ENCODE measurements at regions not wholly inside any gene's neighbourhood (a gene's known extent, or its start where the extent isn't known, plus 50 kb on each side); places are given as distances from the start of the nearest gene placed in this dataset.
A peak's percentile ranks its signal among the peaks of the same experiment; 100 is the strongest.

DNA sequence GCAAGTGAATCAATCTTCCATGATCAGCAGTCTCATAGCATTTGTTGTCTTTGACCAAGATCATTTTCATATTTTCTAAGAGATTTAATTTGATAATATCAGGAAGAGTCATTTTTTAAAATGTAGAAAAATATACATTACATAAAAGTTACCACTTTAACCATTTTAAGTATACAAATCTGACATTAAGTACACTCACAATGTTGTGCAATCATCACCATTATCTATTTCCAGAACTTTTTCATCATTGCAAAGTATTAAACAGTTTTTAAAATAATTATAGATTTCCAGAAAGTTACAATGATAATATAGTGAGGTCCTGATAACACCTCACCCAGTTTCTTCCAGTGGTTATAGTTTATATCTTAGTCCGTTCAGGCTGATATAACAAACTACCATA, 222.5 kb upstream of the RHOBTB1 start:
- H3K4me1 ChIP-seq (ENCODE audit: control insufficient read depth in 2 of 2, insufficient read depth in 2 of 2, low read length in 1 of 2): no peaks in the 10 kb centered on the region
- no peaks in the 10 kb centered on the region for H3K36me3 ChIP-seq (ENCODE audit: control insufficient read depth in 2 of 2, insufficient read depth in 2 of 2, low read length in 1 of 2)
- no peaks in the 10 kb centered on the region for H3K9me3 ChIP-seq (ENCODE audit: control insufficient read depth in 2 of 2, insufficient read depth in 1 of 2, low read depth in 1 of 2, low read length in 1 of 2)
- no peak overlapping the region for H3K27ac ChIP-seq (ENCODE audit: low read depth in 2 of 2, low read length in 1 of 2)
- no peak overlapping the region for H3K4me3 ChIP-seq (ENCODE audit: low read depth in 1 of 2, low read length in 2 of 2)
- 71 to 92% methylated on average over 1 of the region's 1 CpG for WGBS, 2 donors
- no peaks in the 10 kb centered on the region for H3K27me3 ChIP-seq (ENCODE audit: control insufficient read depth in 1 of 2, insufficient read depth in 2 of 2, low read length in 2 of 2)

DNA sequence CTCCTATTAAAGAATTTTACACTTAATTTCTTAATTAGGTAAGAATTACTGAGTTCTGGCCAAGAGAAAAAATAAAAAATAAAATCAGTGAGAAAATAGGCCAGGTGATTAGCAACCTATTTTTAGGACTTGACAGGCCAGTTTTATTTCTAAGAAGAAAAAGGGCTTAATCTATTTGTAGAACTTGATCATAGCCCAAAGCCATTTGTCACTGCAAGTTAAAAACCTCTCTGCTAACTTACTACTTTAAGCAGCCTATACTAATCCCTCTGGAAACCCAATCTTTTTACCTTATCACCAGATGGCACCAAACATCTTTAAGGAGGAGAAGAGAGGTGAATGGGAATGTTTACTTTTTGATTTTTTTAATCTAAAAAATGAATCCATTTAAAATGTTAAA, 222.1 kb upstream of the RHOBTB1 start:
- Histone ChIP-seq H3K9me3 (ENCODE audit: control insufficient read depth in 2 of 2, insufficient read depth in 1 of 2, low read depth in 1 of 2, low read length in 1 of 2) (no peaks in the 10 kb centered on the region), H3K27me3 (ENCODE audit: control insufficient read depth in 1 of 2, insufficient read depth in 2 of 2, low read length in 2 of 2) (no peaks in the 10 kb centered on the region), H3K36me3 (ENCODE audit: control insufficient read depth in 2 of 2, insufficient read depth in 2 of 2, low read length in 1 of 2) (no peaks in the 10 kb centered on the region), H3K4me1 (ENCODE audit: control insufficient read depth in 2 of 2, insufficient read depth in 2 of 2, low read length in 1 of 2) (no peaks in the 10 kb centered on the region), H3K4me3 (ENCODE audit: low read depth in 1 of 2, low read length in 2 of 2) (no peak overlapping the region), H3K27ac (ENCODE audit: low read depth in 2 of 2, low read length in 1 of 2) (no peak overlapping the region)

DNA sequence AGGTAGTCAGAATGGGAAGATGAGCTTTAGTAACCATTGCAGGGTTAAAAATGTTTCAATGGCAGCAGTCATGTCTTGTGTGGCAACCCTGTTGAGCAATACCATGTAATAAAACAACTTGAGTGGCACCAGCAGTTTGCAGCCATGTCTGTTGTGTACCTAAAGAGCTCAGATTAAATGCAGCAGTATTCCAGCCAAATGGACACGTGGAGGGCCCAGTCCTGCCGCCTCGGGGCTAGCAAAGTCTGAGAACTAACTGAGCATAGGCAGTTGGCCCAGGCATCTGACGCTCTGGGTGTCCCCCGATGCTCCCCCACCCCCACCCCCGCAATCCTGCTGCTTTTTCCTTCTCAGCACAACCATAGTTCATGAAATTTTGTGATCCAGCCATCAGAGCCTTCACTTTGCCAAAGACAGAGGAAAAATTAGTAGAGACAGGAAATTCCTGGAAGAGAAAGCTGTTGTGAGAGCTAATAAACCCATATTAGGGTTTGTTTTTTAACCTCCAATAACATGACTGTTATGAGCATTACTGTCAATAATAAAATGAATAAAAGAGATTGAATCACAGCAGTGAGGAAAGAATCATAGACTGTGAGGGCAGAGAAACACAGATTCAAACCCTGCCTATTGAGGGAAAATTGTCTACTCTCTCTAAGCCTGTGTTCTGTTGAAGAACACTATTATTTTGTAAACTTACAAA, 220.6 kb upstream of the RHOBTB1 start:
- Histone ChIP-seq H3K27ac (ENCODE audit: low read depth in 2 of 2, low read length in 1 of 2) (no peak overlapping the region), H3K4me1 (ENCODE audit: control insufficient read depth in 2 of 2, insufficient read depth in 2 of 2, low read length in 1 of 2) (no peaks in the 10 kb centered on the region), H3K36me3 (ENCODE audit: control insufficient read depth in 2 of 2, insufficient read depth in 2 of 2, low read length in 1 of 2) (no peaks in the 10 kb centered on the region), H3K4me3 (ENCODE audit: low read depth in 1 of 2, low read length in 2 of 2) (no peak overlapping the region), H3K9me3 (ENCODE audit: control insufficient read depth in 2 of 2, insufficient read depth in 1 of 2, low read depth in 1 of 2, low read length in 1 of 2) (no peaks in the 10 kb centered on the region), H3K27me3 (ENCODE audit: control insufficient read depth in 1 of 2, insufficient read depth in 2 of 2, low read length in 2 of 2) (no peaks in the 10 kb centered on the region)
- 33 to 40% methylated on average over 6 of the region's 6 CpGs for WGBS, 2 donors

- Histone ChIP-seq H3K4me3 (ENCODE audit: low read depth in 1 of 2, low read length in 2 of 2) (no peak overlapping the region), H3K9me3 (ENCODE audit: control insufficient read depth in 2 of 2, insufficient read depth in 1 of 2, low read depth in 1 of 2, low read length in 1 of 2) (no peaks in the 10 kb centered on the region), H3K4me1 (ENCODE audit: control insufficient read depth in 2 of 2, insufficient read depth in 2 of 2, low read length in 1 of 2) (no peaks in the 10 kb centered on the region), H3K27me3 (ENCODE audit: control insufficient read depth in 1 of 2, insufficient read depth in 2 of 2, low read length in 2 of 2) (no peaks in the 10 kb centered on the region), H3K36me3 (ENCODE audit: control insufficient read depth in 2 of 2, insufficient read depth in 2 of 2, low read length in 1 of 2) (no peaks in the 10 kb centered on the region), H3K27ac (ENCODE audit: low read depth in 2 of 2, low read length in 1 of 2) (peak overlapping the region in 1 of 2 donors; percentile 3)
- 78 to 84% methylated on average over 7 of the region's 7 CpGs for WGBS, 2 donors
Measured at GRCh38 chr10:61163403-61163802, 219.4 kb upstream of the RHOBTB1 start.

DNA sequence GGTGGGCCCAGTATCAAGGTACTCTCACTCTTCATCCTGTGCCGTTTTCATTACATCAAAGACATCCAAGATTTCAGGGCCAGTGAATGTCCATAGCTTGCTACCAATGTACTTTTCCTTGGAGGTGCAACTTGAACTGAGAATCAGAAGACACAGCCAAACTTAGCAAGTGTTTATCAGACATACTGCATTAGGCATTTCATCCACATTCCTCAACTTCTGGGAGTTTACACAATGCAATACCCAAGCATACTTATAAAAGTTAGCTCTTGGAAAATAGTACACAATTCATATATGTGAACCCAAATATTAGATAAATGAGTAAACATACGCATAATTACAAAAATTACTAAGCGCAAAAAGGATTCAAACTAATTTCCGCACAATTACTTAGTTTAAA, 216.3 kb upstream of the RHOBTB1 start:
- no peaks in the 10 kb centered on the region for H3K9me3 ChIP-seq (ENCODE audit: control insufficient read depth in 2 of 2, insufficient read depth in 1 of 2, low read depth in 1 of 2, low read length in 1 of 2)
- 91 to 94% methylated on average over 4 of the region's 4 CpGs for WGBS, 2 donors
- no peak overlapping the region for H3K4me3 ChIP-seq (ENCODE audit: low read depth in 1 of 2, low read length in 2 of 2)
- no peaks in the 10 kb centered on the region for H3K27me3 ChIP-seq (ENCODE audit: control insufficient read depth in 1 of 2, insufficient read depth in 2 of 2, low read length in 2 of 2)
- no peaks in the 10 kb centered on the region for H3K36me3 ChIP-seq (ENCODE audit: control insufficient read depth in 2 of 2, insufficient read depth in 2 of 2, low read length in 1 of 2)
- H3K4me1 ChIP-seq (ENCODE audit: control insufficient read depth in 2 of 2, insufficient read depth in 2 of 2, low read length in 1 of 2): no peaks in the 10 kb centered on the region
- H3K27ac ChIP-seq (ENCODE audit: low read depth in 2 of 2, low read length in 1 of 2): no peak overlapping the region

- Histone ChIP-seq H3K9me3 (ENCODE audit: control insufficient read depth in 2 of 2, insufficient read depth in 1 of 2, low read depth in 1 of 2, low read length in 1 of 2) (no peaks in the 10 kb centered on the region), H3K27me3 (ENCODE audit: control insufficient read depth in 1 of 2, insufficient read depth in 2 of 2, low read length in 2 of 2) (no peaks in the 10 kb centered on the region), H3K36me3 (ENCODE audit: control insufficient read depth in 2 of 2, insufficient read depth in 2 of 2, low read length in 1 of 2) (no peaks in the 10 kb centered on the region), H3K4me3 (ENCODE audit: low read depth in 1 of 2, low read length in 2 of 2) (no peak overlapping the region), H3K4me1 (ENCODE audit: control insufficient read depth in 2 of 2, insufficient read depth in 2 of 2, low read length in 1 of 2) (no peaks in the 10 kb centered on the region), H3K27ac (ENCODE audit: low read depth in 2 of 2, low read length in 1 of 2) (no peak overlapping the region)
- 38 to 48% methylated on average over 2 of the region's 2 CpGs for WGBS, 2 donors
Measured at GRCh38 chr10:61159253-61159652, 215.3 kb upstream of the RHOBTB1 start.

DNA sequence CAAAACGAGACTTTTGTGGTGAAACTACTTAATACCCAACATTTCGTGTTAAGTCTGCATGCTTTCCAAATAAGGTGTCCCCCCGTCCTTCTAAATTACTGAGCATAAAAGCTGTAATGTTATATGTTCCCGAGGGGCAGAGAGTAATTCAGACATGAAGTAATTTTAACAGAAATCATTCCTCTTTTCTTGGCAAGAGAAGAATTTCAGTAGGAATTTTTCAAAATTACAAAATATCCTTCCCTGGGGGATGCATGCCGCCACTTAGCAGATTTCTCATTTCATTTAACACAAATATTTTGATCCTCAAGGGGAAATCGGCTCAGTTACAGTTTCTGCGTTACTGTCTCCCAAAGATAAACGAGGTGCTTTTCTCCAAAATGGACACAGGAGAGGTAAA, 213.2 kb upstream of the RHOBTB1 start:
- Histone ChIP-seq H3K27me3 (ENCODE audit: control insufficient read depth in 1 of 2, insufficient read depth in 2 of 2, low read length in 2 of 2) (no peaks in the 10 kb centered on the region), H3K4me3 (ENCODE audit: low read depth in 1 of 2, low read length in 2 of 2) (no peak overlapping the region), H3K36me3 (ENCODE audit: control insufficient read depth in 2 of 2, insufficient read depth in 2 of 2, low read length in 1 of 2) (no peaks in the 10 kb centered on the region), H3K4me1 (ENCODE audit: control insufficient read depth in 2 of 2, insufficient read depth in 2 of 2, low read length in 1 of 2) (no peaks in the 10 kb centered on the region), H3K9me3 (ENCODE audit: control insufficient read depth in 2 of 2, insufficient read depth in 1 of 2, low read depth in 1 of 2, low read length in 1 of 2) (no peaks in the 10 kb centered on the region), H3K27ac (ENCODE audit: low read depth in 2 of 2, low read length in 1 of 2) (no peak overlapping the region)
- WGBS, 2 donors: 68 to 72% methylated on average over 8 of the region's 8 CpGs

GRCh38 chr10:61153771-61154170, 209.8 kb upstream of the RHOBTB1 start:
- Histone ChIP-seq H3K36me3 (ENCODE audit: control insufficient read depth in 2 of 2, insufficient read depth in 2 of 2, low read length in 1 of 2) (no peaks in the 10 kb centered on the region), H3K9me3 (ENCODE audit: control insufficient read depth in 2 of 2, insufficient read depth in 1 of 2, low read depth in 1 of 2, low read length in 1 of 2) (no peaks in the 10 kb centered on the region), H3K27ac (ENCODE audit: low read depth in 2 of 2, low read length in 1 of 2) (no peak overlapping the region), H3K4me3 (ENCODE audit: low read depth in 1 of 2, low read length in 2 of 2) (no peak overlapping the region), H3K27me3 (ENCODE audit: control insufficient read depth in 1 of 2, insufficient read depth in 2 of 2, low read length in 2 of 2) (no peaks in the 10 kb centered on the region), H3K4me1 (ENCODE audit: control insufficient read depth in 2 of 2, insufficient read depth in 2 of 2, low read length in 1 of 2) (no peaks in the 10 kb centered on the region)
- 26 to 49% methylated on average over 3 of the region's 3 CpGs for WGBS, 2 donors

- 91 to 93% methylated on average over 1 of the region's 1 CpG for WGBS, 2 donors
- no peak overlapping the region for H3K4me3 ChIP-seq (ENCODE audit: low read depth in 1 of 2, low read length in 2 of 2)
Measured at GRCh38 chr10:61151059-61151458, 207.1 kb upstream of the RHOBTB1 start.

DNA sequence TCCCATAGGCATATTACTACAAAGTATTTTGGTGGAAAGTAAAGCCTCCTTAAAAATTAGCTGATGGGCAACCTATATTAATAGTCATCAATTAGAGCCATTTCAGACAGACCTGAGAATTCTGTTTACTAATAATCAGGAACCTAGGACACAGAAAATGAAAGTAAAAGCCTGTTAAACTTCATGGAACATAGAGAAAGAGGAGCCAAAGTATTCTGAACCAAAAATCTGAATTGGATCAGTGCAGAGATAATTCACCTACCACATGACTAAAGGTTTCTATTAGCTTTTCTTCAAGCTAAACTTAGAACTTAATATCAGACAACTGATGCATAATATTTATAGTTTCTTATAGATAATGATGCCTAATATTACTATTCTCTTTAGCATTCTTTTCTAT, 204.5 kb upstream of the RHOBTB1 start:
- Histone ChIP-seq H3K36me3 (ENCODE audit: control insufficient read depth in 2 of 2, insufficient read depth in 2 of 2, low read length in 1 of 2) (no peaks in the 10 kb centered on the region), H3K4me1 (ENCODE audit: control insufficient read depth in 2 of 2, insufficient read depth in 2 of 2, low read length in 1 of 2) (no peaks in the 10 kb centered on the region), H3K4me3 (ENCODE audit: low read depth in 1 of 2, low read length in 2 of 2) (no peak overlapping the region), H3K27me3 (ENCODE audit: control insufficient read depth in 1 of 2, insufficient read depth in 2 of 2, low read length in 2 of 2) (no peaks in the 10 kb centered on the region), H3K9me3 (ENCODE audit: control insufficient read depth in 2 of 2, insufficient read depth in 1 of 2, low read depth in 1 of 2, low read length in 1 of 2) (no peaks in the 10 kb centered on the region), H3K27ac (ENCODE audit: low read depth in 2 of 2, low read length in 1 of 2) (no peak overlapping the region)

More at GRCh38 chr10:61151059-61151458, 207.1 kb upstream of the RHOBTB1 start:
- H3K27ac ChIP-seq (ENCODE audit: low read depth in 2 of 2, low read length in 1 of 2): no peak overlapping the region
- no peaks in the 10 kb centered on the region for H3K36me3 ChIP-seq (ENCODE audit: control insufficient read depth in 2 of 2, insufficient read depth in 2 of 2, low read length in 1 of 2)
- no peaks in the 10 kb centered on the region for H3K27me3 ChIP-seq (ENCODE audit: control insufficient read depth in 1 of 2, insufficient read depth in 2 of 2, low read length in 2 of 2)
- no peaks in the 10 kb centered on the region for H3K9me3 ChIP-seq (ENCODE audit: control insufficient read depth in 2 of 2, insufficient read depth in 1 of 2, low read depth in 1 of 2, low read length in 1 of 2)
- no peaks in the 10 kb centered on the region for H3K4me1 ChIP-seq (ENCODE audit: control insufficient read depth in 2 of 2, insufficient read depth in 2 of 2, low read length in 1 of 2)
